OCI-LY7 (cell line): ENCODE measurements at regions not wholly inside any gene's neighbourhood (a gene's known extent, or its start where the extent isn't known, plus 50 kb on each side); places are given as distances from the start of the nearest gene placed in this dataset.

ENCODE experiments used
- BruUV-seq: library from RNA; stranded (reverse); fragments of 400-500 nt; replicated peaks from 2 replicates; lab custom pipeline; 2021; lab: Mats Ljungman, UMichigan
- CTCF ChIA-PET: fragments of 300-600 bp; sonication (Branson Sonifier 250); formaldehyde crosslinking; loops from one replicate; lab custom pipeline; 2022; ENCODE audit warnings: antibody characterized with exemption; ENCODE audit not compliant: unreplicated experiment; lab: Charles Lee
- POLR2A ChIA-PET: fragments of 300-600 bp; sonication (Branson Sonifier 250); formaldehyde crosslinking; loops from one replicate; lab custom pipeline; 2022; ENCODE audit warnings: antibody characterized with exemption; lab: Charles Lee
- DNase-seq: peaks from one replicate; pipeline ENCODE4 v3.0.0-alpha.2; 2015; ENCODE audit warnings: low spot score
- H2AFZ ChIP-seq: fragments of 200-600 bp; sonication (generic), shearing (Covaris generic); 2 replicates; pipeline ENCODE4 v1.6.1; 2014; ENCODE audit warnings: mild to moderate bottlenecking, antibody characterized with exemption, low read length, moderate library complexity
- H3K27ac ChIP-seq: fragments of 200-600 bp; sonication (generic); 2 replicates; pipeline ENCODE4 v1.5.1; 2014; ENCODE audit warnings: mixed run types, low read depth, mild to moderate bottlenecking, moderate library complexity, low read length, inconsistent platforms; ENCODE audit not compliant: poor library complexity, severe bottlenecking
- H3K36me3 ChIP-seq: fragments of 200-600 bp; sonication (generic); 2 replicates; pipeline ENCODE4 v1.6.1; 2014; ENCODE audit warnings: mild to moderate bottlenecking, antibody characterized with exemption, low read length, moderate library complexity, mixed read lengths; ENCODE audit not compliant: insufficient read depth
- H3K4me1 ChIP-seq: fragments of 200-600 bp; sonication (generic); 2 replicates; pipeline ENCODE4 v1.5.1; 2014; ENCODE audit warnings: mild to moderate bottlenecking, low read length; ENCODE audit not compliant: insufficient read depth, poor library complexity, severe bottlenecking
- H3K4me2 ChIP-seq: fragments of 200-600 bp; sonication (generic); 2 replicates; pipeline ENCODE4 v1.6.1; 2014; ENCODE audit warnings: mild to moderate bottlenecking, low read length
- H3K4me3 ChIP-seq: fragments of 200-600 bp; sonication (generic); 2 replicates; pipeline ENCODE4 v1.5.1; 2014; ENCODE audit warnings: mild to moderate bottlenecking, low read depth, low read length; ENCODE audit not compliant: poor library complexity, severe bottlenecking
- H3K79me2 ChIP-seq: fragments of 200-600 bp; sonication (generic); 2 replicates; pipeline ENCODE4 v1.6.1; 2016; ENCODE audit warnings: low read depth, mild to moderate bottlenecking, low read length, moderate library complexity, mixed read lengths; ENCODE audit not compliant: insufficient read depth
- H3K9me2 ChIP-seq: fragments of 200-600 bp; sonication (generic); 2 replicates; pipeline ENCODE4 v1.6.1; 2016; ENCODE audit warnings: mild to moderate bottlenecking, low read length, mixed read lengths; ENCODE audit not compliant: insufficient read depth
- H3K9me3 ChIP-seq: fragments of 200-600 bp; sonication (generic); 2 replicates; pipeline ENCODE4 v1.6.1; 2014; ENCODE audit warnings: mild to moderate bottlenecking, mixed run types, low read length, mixed read lengths
- H4K20me1 ChIP-seq: fragments of 200-600 bp; sonication (generic); 2 replicates; pipeline ENCODE4 v1.6.1; 2014; ENCODE audit warnings: mild to moderate bottlenecking, antibody characterized with exemption, low read length, moderate library complexity, mixed read lengths; ENCODE audit not compliant: insufficient read depth
- CTCF ChIP-seq: fragments of 200-600 bp; sonication (generic); conservative IDR thresholded peaks from 2 replicates; pipeline ENCODE4 v1.5.1; 2014; ENCODE audit warnings: mild to moderate bottlenecking, antibody characterized with exemption, low read length, moderate library complexity, mixed read lengths
- EZH2phosphoT487 ChIP-seq: fragments of 200-600 bp; sonication (generic); IDR thresholded peaks from 2 replicates; pipeline ENCODE4 v1.6.1; 2018; ENCODE audit warnings: low read depth, borderline replicate concordance, mild to moderate bottlenecking, mixed run types, antibody characterized with exemption, low read length, moderate library complexity, mixed read lengths
- intact Hi-C: fragments of 100-400 bp; cut with micrococcal nuclease; formaldehyde crosslinking; loops from one replicate; pipeline ENCODE4 v1.10.0; 2022; ENCODE audit not compliant: unreplicated experiment

DNA sequence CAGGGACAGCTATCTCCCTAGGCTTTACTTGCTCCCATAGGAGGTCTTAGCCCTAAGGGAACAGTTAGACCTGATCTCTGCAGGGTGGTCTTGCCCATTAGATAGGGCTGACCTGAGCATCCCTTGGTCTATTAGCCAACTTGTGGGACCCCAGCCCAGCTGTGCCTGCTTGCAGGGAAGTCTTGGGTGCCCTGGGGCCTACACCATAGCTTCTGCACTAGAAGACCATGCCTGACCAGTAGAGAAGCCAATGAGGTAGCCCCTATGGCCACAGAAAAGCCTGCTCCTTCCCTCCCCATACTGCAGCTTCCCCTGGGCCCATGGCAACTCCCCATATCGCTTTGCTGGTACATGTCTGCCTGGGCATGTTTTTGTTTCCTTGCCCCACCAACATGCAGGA is 1049.1 kb downstream of the TRHDE start:
- BruUV-seq, result no TSS peak
- POLR2A ChIA-PET, result interaction anchor here (0.5 kb wide), 1 partner anchor 38 kb away, joined by 4 read pairs; no protein-coding TSS in a partner anchor

DNA sequence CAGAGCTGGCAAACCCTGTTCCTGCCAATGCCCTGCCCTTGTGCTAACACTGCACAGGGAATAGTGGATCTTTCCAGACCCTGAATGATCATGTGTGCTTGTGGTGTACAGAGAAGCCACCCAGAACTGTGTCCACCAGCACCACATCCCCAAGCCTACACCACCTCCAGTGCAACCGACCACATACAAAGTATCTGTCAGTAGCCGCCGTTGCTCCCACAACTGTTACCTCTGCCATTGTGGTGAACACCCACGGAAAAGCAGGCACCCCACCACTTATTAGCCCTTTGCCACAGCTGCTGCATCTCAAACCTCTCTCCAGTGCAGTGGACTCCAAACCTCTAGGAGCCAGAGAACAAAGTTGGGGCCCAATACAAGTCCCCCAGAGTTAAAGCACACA is 1049.6 kb downstream of the TRHDE start:
- H3K79me2 ChIP-seq, result no peaks in the 10 kb centered on the region
- intact Hi-C loops, result no loop called here
- no peaks in the 10 kb centered on the region for H3K9me3 ChIP-seq
- BruUV-seq, result no TSS peak
- no peak overlapping the region for H3K4me2 ChIP-seq
- no peak for DNase-seq
- no peaks in the 10 kb centered on the region for H3K36me3 ChIP-seq
- CTCF ChIA-PET, result no interaction called here
- H3K9me2 ChIP-seq, result no peaks in the 10 kb centered on the region
- H4K20me1 ChIP-seq, result no peaks in the 10 kb centered on the region
- H3K4me3 ChIP-seq, result no peak overlapping the region
- no peaks in the 10 kb centered on the region for H3K4me1 ChIP-seq
- TF ChIP-seq EZH2phosphoT487, result no peak
- TF ChIP-seq CTCF, result no peak
- POLR2A ChIA-PET, result interaction anchor here (0.6 kb wide), 1 partner anchor 1987 kb away, joined by 5 read pairs; no protein-coding TSS in a partner anchor
- H3K27ac ChIP-seq, result no peak overlapping the region
- H2AFZ ChIP-seq, result no peak overlapping the region

More for the DNA sequence above, 1049.1 kb downstream of the TRHDE start:
- no peaks in the 10 kb centered on the region for H4K20me1 ChIP-seq
- H3K27ac ChIP-seq, result no peak overlapping the region
- no peak for TF ChIP-seq CTCF
- TF ChIP-seq EZH2phosphoT487, result no peak
- H3K4me1 ChIP-seq, result no peaks in the 10 kb centered on the region
- H3K4me2 ChIP-seq, result no peak overlapping the region
- H3K9me3 ChIP-seq, result no peaks in the 10 kb centered on the region
- no peaks in the 10 kb centered on the region for H3K9me2 ChIP-seq
- no peaks in the 10 kb centered on the region for H3K36me3 ChIP-seq
- no peaks in the 10 kb centered on the region for H3K79me2 ChIP-seq
- no peak for DNase-seq
- intact Hi-C loops, result no loop called here
- no peak overlapping the region for H2AFZ ChIP-seq
- CTCF ChIA-PET, result no interaction called here
- no peak overlapping the region for H3K4me3 ChIP-seq

DNA sequence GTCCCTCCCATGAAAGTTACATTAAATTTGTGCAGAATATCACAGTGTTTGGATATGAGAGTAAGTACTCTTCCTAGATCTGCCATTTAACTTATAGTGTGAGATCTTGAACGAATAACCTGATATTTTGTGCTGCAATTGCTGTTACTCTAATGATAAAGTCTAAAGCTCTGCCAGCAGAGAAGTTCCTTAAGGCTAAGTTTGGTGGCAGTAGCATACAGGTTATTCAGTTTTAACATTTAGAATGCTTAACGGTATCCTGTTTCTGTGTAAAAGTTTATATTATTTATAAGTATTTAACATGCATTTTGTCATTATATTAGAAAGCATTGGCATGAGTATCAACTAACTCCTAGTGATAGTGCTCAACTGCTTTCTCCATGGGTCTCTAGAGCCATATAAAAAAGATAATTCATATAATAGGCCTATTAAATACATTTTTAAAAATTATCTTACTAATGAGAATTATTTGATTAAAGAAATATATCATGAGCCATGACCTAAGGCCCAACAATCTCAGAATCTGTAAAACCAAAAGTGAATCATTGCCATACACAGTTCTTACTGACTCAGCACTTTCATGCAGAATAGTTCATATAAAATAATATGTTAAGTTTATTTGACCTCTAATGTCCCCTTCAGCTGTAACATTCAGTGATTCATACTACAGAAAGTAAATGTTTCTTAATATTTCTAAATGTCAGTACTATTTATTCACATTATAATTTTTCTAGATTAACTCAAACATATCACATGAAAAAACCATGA is 1058.6 kb downstream of the TRHDE start:
- intact Hi-C loops, result no loop called here
- no TSS peak for BruUV-seq

More for the DNA sequence above, 1058.6 kb downstream of the TRHDE start:
- Histone ChIP-seq H3K4me1 (no peaks in the 10 kb centered on the region), H3K4me3 (no peak overlapping the region), H2AFZ (no peak overlapping the region), H3K4me2 (no peak overlapping the region), H3K27ac (no peak overlapping the region), H3K36me3 (no peaks in the 10 kb centered on the region), H3K79me2 (no peaks in the 10 kb centered on the region), H4K20me1 (no peaks in the 10 kb centered on the region), H3K9me2 (no peaks in the 10 kb centered on the region), H3K9me3 (no peaks in the 10 kb centered on the region)
- DNase-seq, result no peak
- CTCF ChIA-PET, result no interaction called here
- POLR2A ChIA-PET, result no interaction called here
- TF ChIP-seq CTCF, result no peak
- no peak for TF ChIP-seq EZH2phosphoT487
